ENCODE measurements at regions not wholly inside any gene's neighbourhood (a gene's known extent, or its start where the extent isn't known, plus 50 kb on each side); places are given as distances from the start of the nearest gene placed in this dataset.

GRCh38 chr10:60446070-60446833 is 56.6 kb upstream of the ANK3 start:
- no peak for TF ChIP-seq CTCF (IDR thresholded peaks at IDR 0.05)
- TF ChIP-seq POLR2A (IDR thresholded peaks at IDR 0.05), result no peak
